ENCODE measurements at regions not wholly inside any gene's neighbourhood (a gene's known extent, or its start where the extent isn't known, plus 50 kb on each side); places are given as distances from the start of the nearest gene placed in this dataset.

DNA sequence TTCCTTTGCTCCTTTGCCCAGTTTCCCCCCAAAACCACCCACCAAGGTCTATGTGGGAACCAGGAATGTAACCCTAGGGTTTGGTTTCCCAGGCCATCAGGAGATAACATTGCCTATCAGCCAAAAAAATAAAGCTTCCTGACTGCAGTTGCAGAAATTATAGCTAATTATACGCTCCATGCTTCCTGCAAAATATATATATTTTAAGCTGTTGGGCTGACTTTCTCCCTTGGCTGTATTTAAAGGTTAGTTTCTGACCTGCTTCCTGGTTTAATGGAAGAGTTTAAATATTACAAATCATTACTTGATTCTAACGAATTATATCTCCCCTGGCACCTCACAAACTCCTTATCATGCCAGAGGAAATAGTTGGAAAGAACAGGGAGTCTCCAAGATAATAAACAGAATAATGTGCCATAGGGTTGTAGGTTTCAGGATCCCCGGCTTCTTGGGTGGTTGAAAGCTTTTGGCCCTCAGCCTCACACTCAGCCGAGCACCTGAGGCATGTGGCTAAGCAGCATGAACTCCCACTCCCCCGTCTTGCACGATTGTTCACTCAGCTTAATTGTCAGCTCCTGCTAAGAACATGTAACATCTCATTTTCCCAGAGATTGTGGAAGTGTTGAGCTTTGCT lies 79.9 kb downstream of the FZD1 start:
- intact Hi-C loops (cut with micrococcal nuclease) = no loop called here
- Mint-ChIP-seq H3K27ac (no peak overlapping the region), H3K4me1 (ENCODE audit: low read depth) (no peaks in the 10 kb centered on the region), H3K9me3 (no peaks in the 10 kb centered on the region), H3K36me3 (ENCODE audit: low read depth) (no peaks in the 10 kb centered on the region), H3K27me3 (ENCODE audit: low read depth) (no peaks in the 10 kb centered on the region), H3K4me3 (ENCODE audit: low read depth) (no peak overlapping the region)
- no peak for DNase-seq (ENCODE audit: low spot score)

DNA sequence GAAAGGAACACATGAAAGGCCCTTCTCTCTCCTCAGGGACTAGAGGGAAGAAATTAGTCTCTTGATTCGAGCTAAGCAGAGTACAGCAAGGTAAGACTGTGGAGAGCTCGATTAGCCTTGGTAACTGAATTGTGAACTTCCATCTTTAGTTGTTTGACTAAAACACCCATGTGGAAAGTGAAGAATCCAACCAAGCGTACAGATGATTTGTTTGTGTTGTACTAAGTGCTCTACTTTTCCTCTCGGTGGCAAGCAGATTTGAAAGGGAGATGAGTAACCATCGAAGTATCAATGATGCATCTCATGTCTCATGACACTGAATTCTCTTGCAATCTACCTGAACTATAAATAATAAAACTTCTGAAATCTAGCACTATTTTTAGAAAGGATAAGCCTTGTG lies 80.7 kb downstream of the FZD1 start:
- Mint-ChIP-seq H3K4me3 (ENCODE audit: low read depth) (no peak overlapping the region), H3K27me3 (ENCODE audit: low read depth) (no peaks in the 10 kb centered on the region), H3K9me3 (no peaks in the 10 kb centered on the region), H3K36me3 (ENCODE audit: low read depth) (no peaks in the 10 kb centered on the region), H3K4me1 (ENCODE audit: low read depth) (no peaks in the 10 kb centered on the region), H3K27ac (no peak overlapping the region)
- intact Hi-C loops (cut with micrococcal nuclease) = no loop called here
- DNase-seq (ENCODE audit: low spot score) = no peak

DNA sequence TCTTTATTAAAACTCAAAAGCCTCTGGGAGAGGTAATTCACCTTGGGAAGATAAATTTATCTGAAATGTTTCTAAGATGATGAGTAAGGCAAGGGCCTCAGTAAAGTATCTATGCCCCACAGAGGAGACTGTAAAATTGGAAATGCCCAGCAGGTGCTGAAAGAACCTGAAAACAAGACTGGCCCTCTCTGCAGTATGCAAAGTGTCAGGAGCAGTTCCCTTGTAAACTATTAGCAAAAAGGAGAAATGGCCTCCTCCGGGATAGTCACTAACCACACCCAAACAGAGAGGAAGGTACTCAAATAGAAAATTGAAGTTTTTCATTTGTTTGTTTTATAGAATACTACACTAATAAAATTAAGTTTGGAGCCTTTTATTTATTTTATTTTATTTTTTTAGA lies 81.2 kb downstream of the FZD1 start:
- Mint-ChIP-seq H3K4me1 (ENCODE audit: low read depth) (no peaks in the 10 kb centered on the region), H3K4me3 (ENCODE audit: low read depth) (no peak overlapping the region), H3K9me3 (no peaks in the 10 kb centered on the region), H3K36me3 (ENCODE audit: low read depth) (no peaks in the 10 kb centered on the region), H3K27ac (no peak overlapping the region), H3K27me3 (ENCODE audit: low read depth) (no peaks in the 10 kb centered on the region)
- intact Hi-C loops (cut with micrococcal nuclease) = no loop called here
- no peak for DNase-seq (ENCODE audit: low spot score)

DNA sequence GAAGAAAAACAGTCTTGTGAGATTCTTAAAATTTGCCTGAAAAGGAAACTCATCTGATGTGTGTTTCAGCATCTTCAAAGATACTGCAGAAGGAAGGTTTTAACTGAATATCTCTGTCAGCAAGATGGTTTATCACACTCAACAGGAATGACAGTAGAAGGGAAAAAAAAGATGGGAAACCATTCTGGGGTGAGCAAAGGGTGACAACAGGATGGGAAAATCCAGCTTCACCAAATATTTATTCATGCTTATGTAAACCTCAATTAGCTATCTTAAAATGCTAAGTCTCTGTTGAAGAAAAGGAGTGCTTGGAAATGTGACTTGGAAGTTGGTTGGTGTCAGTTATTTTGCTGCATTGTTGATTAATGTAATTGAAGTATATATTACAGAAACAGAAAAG lies 82.2 kb downstream of the FZD1 start:
- H3K4me3 Mint-ChIP-seq (ENCODE audit: low read depth) = no peak overlapping the region
- no peaks in the 10 kb centered on the region for H3K4me1 Mint-ChIP-seq (ENCODE audit: low read depth)
- H3K36me3 Mint-ChIP-seq (ENCODE audit: low read depth) = no peaks in the 10 kb centered on the region
- H3K9me3 Mint-ChIP-seq = no peaks in the 10 kb centered on the region
- no peak for DNase-seq (ENCODE audit: low spot score)
- no peak overlapping the region for H3K27ac Mint-ChIP-seq
- H3K27me3 Mint-ChIP-seq (ENCODE audit: low read depth) = no peaks in the 10 kb centered on the region
- intact Hi-C loops (cut with micrococcal nuclease) = no loop called here

DNA sequence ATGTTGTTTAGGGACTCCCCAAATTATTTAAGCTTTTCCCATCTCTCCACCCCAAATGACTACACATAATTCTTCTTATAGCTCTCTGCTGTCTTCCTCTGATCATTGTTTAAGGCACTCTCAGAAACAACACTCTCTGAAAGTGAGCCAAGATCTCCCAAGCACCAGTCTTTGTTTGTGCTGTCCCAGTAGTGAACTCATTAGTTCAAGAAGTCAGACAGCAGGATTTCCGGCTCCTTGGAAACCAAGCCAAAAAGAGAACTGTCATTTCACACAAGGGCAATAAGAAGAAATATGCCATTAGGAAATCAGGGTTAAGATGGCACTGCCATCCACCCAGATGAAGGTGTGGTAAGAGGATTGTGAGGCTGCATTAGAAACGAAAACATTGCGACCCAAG lies 83.1 kb downstream of the FZD1 start:
- Mint-ChIP-seq H3K4me3 (ENCODE audit: low read depth) (no peak overlapping the region), H3K27ac (no peak overlapping the region), H3K27me3 (ENCODE audit: low read depth) (no peaks in the 10 kb centered on the region), H3K9me3 (no peaks in the 10 kb centered on the region), H3K36me3 (ENCODE audit: low read depth) (no peaks in the 10 kb centered on the region), H3K4me1 (ENCODE audit: low read depth) (no peaks in the 10 kb centered on the region)
- no peak for DNase-seq (ENCODE audit: low spot score)
- intact Hi-C loops (cut with micrococcal nuclease) = no loop called here

DNA sequence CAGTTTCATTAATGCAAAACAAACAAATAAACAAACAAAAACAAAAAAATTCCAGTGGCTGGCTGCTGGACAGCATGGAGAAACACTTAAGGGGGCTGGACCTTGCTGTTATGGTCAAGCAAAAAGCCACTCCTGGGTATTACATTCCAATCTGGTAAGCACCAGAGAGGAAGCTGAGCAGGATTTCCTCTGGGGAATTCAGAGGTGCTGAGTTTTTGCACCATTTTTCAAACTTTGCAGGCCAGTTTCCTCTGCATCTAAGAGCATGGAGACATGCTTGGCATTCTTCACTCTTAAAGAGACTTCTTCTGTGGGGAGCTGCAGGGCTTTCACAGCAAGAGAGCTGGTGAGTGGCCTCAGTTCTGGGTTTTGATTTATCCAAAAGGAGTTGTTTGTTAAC lies 84.5 kb downstream of the FZD1 start:
- H3K27ac Mint-ChIP-seq = no peak overlapping the region
- intact Hi-C loops (cut with micrococcal nuclease) = no loop called here
- H3K4me3 Mint-ChIP-seq (ENCODE audit: low read depth) = no peak overlapping the region
- H3K36me3 Mint-ChIP-seq (ENCODE audit: low read depth) = no peaks in the 10 kb centered on the region
- DNase-seq (ENCODE audit: low spot score) = no peak
- no peaks in the 10 kb centered on the region for H3K27me3 Mint-ChIP-seq (ENCODE audit: low read depth)
- H3K4me1 Mint-ChIP-seq (ENCODE audit: low read depth) = no peaks in the 10 kb centered on the region
- no peaks in the 10 kb centered on the region for H3K9me3 Mint-ChIP-seq

DNA sequence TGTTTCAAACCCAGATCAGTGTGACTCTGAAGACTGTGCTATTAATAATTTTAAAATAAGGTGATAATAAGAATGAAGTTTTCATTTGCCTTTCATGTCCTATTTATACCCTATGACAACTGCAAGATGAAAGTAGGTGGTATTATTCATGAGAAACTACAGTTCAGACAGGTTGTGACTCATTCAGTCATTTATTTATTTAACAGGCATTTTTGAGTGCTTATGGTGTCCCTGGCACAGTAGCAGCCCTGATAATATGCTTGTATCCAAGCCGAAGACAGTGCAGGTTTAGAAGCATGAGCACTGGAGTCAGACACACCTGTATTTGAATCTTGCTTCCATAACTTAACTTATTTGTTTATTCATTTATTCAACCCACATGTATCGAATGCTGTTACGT lies 87.1 kb downstream of the FZD1 start:
- H3K4me1 Mint-ChIP-seq (ENCODE audit: low read depth) = no peaks in the 10 kb centered on the region
- intact Hi-C loops (cut with micrococcal nuclease) = no loop called here
- DNase-seq (ENCODE audit: low spot score) = no peak
- H3K9me3 Mint-ChIP-seq = no peaks in the 10 kb centered on the region
- H3K27me3 Mint-ChIP-seq (ENCODE audit: low read depth) = no peaks in the 10 kb centered on the region
- H3K4me3 Mint-ChIP-seq (ENCODE audit: low read depth) = no peak overlapping the region
- H3K27ac Mint-ChIP-seq = no peak overlapping the region
- no peaks in the 10 kb centered on the region for H3K36me3 Mint-ChIP-seq (ENCODE audit: low read depth)

DNA sequence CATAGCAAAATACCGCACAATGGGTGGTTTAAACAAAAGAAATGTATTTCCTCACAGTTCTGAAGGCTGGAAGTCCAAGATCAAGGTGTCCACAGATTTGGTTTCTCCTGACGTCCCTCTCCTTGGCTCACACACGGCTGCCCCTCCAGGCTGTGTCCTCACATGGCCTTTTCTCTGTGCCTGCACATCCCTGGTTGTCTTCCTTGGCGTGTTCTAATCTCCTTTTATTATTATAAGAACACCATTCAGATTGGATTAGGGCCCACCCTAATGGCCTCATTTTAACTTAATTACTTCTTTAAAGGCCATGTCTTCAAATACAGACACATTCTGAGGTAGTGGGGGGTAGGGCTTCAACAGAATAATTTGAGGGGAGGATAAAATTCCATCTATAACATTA lies 87.9 kb downstream of the FZD1 start:
- intact Hi-C loops (cut with micrococcal nuclease) = no loop called here
- H3K27ac Mint-ChIP-seq = no peak overlapping the region
- no peaks in the 10 kb centered on the region for H3K27me3 Mint-ChIP-seq (ENCODE audit: low read depth)
- no peaks in the 10 kb centered on the region for H3K36me3 Mint-ChIP-seq (ENCODE audit: low read depth)
- H3K4me1 Mint-ChIP-seq (ENCODE audit: low read depth) = no peaks in the 10 kb centered on the region
- H3K9me3 Mint-ChIP-seq = no peaks in the 10 kb centered on the region
- no peak overlapping the region for H3K4me3 Mint-ChIP-seq (ENCODE audit: low read depth)
- no peak for DNase-seq (ENCODE audit: low spot score)

DNA sequence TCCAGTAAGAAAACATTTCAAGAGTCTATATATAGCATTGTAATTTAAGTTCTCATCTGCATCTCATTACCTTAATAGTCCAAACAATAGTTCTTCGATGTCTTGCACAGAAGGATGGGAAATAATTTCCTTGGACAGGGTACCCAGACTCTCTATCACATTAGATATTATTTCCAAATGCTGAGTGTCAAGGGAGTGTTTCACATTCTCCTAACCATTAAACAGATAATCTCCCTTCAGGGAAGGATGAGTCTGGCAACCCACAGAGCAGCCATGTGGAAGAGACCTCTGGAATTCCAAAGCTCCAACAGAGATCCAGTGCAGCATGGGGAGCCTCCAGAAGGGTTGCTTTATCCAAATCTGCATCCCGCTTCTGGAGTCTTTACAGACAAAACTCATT lies 89.6 kb downstream of the FZD1 start:
- Mint-ChIP-seq H3K4me1 (ENCODE audit: low read depth) (no peaks in the 10 kb centered on the region), H3K4me3 (ENCODE audit: low read depth) (no peak overlapping the region), H3K27me3 (ENCODE audit: low read depth) (no peaks in the 10 kb centered on the region), H3K27ac (no peak overlapping the region), H3K36me3 (ENCODE audit: low read depth) (no peaks in the 10 kb centered on the region), H3K9me3 (no peaks in the 10 kb centered on the region)
- intact Hi-C loops (cut with micrococcal nuclease) = no loop called here
- no peak for DNase-seq (ENCODE audit: low spot score)

DNA sequence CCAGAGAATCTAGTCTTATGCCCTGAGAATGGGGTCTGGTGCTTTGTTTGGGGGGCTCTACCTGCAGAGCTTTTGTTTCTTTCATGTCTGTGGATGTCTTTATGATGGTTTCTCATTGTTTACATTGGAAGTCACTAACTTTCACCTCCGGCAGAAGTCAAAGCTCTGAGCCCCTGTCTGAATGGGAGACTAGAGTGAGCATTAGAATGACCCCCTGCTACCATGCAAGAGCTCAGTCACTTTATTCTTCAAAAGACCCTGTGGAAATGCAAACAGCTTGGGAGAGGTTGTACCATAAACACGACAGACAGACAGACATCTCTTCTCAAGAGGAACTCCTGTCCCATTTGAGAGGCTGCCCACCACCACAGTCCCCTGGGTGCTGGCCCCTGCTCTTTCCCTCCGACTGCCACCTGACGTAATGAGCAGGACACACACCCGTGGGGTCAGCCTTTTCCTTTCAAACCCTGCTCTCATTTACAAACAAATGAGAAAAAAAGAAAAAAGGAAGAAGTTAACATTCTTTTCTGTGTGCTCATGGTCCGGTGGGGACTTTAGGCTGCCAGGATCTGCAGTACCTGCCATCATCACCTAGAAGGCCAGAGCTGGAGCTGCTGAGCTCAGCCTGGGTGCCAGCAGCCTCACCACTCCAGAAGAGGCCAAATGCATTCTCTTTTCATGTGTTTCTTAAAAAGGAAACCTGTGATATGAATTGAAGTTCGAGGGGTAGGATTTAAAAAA lies 91.6 kb downstream of the FZD1 start:
- Mint-ChIP-seq H3K27ac (no peak overlapping the region), H3K9me3 (no peaks in the 10 kb centered on the region), H3K36me3 (ENCODE audit: low read depth) (no peaks in the 10 kb centered on the region), H3K4me1 (ENCODE audit: low read depth) (no peaks in the 10 kb centered on the region), H3K27me3 (ENCODE audit: low read depth) (no peaks in the 10 kb centered on the region), H3K4me3 (ENCODE audit: low read depth) (no peak overlapping the region)
- DNase-seq (ENCODE audit: low spot score) = no peak
- intact Hi-C loops (cut with micrococcal nuclease) = no loop called here

DNA sequence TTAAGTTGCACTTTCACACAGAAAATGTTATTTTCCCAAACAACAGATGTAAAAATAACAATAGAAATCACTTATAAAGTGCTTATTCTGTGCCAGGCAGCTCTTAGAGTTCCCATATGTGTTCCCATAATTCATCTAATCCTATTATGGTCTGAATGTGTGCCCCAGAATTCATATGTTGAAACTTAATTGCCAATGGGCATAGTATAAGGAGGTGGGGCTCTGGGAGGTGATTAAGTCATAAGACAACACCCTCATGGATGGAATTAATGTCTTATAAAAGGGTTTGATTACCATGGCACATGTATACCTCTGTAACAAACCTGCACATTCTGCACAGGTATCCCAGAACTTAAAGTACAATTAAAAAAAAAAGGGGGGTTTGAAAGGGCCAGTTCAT lies 92.7 kb downstream of the FZD1 start:
- intact Hi-C loops (cut with micrococcal nuclease) = no loop called here
- H3K9me3 Mint-ChIP-seq = no peaks in the 10 kb centered on the region
- no peaks in the 10 kb centered on the region for H3K36me3 Mint-ChIP-seq (ENCODE audit: low read depth)
- DNase-seq (ENCODE audit: low spot score) = no peak
- H3K4me3 Mint-ChIP-seq (ENCODE audit: low read depth) = no peak overlapping the region
- H3K4me1 Mint-ChIP-seq (ENCODE audit: low read depth) = no peaks in the 10 kb centered on the region
- no peak overlapping the region for H3K27ac Mint-ChIP-seq
- H3K27me3 Mint-ChIP-seq (ENCODE audit: low read depth) = no peaks in the 10 kb centered on the region

DNA sequence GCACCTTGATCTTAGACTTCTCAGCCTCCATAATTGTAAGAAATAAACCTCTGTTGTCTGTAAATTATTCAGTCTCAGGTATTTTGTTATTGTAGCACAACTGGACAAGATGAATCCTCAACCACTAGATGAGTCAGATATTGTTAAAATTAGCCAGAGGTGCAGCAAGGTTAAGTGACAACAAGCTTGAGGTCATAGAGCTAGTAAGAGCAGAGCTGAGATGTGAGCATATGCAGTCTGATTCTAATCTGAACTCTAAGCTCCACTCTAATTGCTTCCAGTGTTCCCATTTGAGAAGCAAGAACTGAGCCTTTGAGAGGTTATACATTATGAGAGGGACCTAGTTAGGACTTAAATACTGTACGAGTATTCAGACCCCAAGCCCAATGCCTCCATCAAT lies 93.1 kb downstream of the FZD1 start:
- no peaks in the 10 kb centered on the region for H3K4me1 Mint-ChIP-seq (ENCODE audit: low read depth)
- no peaks in the 10 kb centered on the region for H3K27me3 Mint-ChIP-seq (ENCODE audit: low read depth)
- H3K9me3 Mint-ChIP-seq = no peaks in the 10 kb centered on the region
- no peaks in the 10 kb centered on the region for H3K36me3 Mint-ChIP-seq (ENCODE audit: low read depth)
- intact Hi-C loops (cut with micrococcal nuclease) = no loop called here
- DNase-seq (ENCODE audit: low spot score) = no peak
- no peak overlapping the region for H3K27ac Mint-ChIP-seq
- H3K4me3 Mint-ChIP-seq (ENCODE audit: low read depth) = no peak overlapping the region

DNA sequence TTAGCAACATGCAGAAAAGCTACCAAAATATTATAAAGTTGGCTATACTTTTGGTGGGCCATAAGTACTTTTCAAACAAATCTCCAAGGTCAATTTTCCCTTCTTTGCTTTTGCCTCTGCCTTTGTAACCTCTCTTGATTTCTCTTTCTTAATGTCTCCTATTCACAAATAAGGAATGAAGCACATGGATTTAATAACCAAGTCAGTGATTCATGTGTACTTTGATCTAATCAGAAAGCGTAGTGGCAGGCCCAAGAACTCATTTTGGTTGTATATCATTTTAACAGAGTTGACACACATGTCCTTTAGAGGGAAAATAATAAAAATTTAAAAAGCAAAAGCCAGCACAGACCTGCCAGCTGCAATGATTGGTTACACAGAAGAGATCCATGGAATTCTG lies 93.7 kb downstream of the FZD1 start:
- H3K27ac Mint-ChIP-seq = no peak overlapping the region
- no peaks in the 10 kb centered on the region for H3K9me3 Mint-ChIP-seq
- DNase-seq (ENCODE audit: low spot score) = no peak
- H3K4me3 Mint-ChIP-seq (ENCODE audit: low read depth) = no peak overlapping the region
- intact Hi-C loops (cut with micrococcal nuclease) = no loop called here
- H3K27me3 Mint-ChIP-seq (ENCODE audit: low read depth) = no peaks in the 10 kb centered on the region
- H3K36me3 Mint-ChIP-seq (ENCODE audit: low read depth) = no peaks in the 10 kb centered on the region
- no peaks in the 10 kb centered on the region for H3K4me1 Mint-ChIP-seq (ENCODE audit: low read depth)

DNA sequence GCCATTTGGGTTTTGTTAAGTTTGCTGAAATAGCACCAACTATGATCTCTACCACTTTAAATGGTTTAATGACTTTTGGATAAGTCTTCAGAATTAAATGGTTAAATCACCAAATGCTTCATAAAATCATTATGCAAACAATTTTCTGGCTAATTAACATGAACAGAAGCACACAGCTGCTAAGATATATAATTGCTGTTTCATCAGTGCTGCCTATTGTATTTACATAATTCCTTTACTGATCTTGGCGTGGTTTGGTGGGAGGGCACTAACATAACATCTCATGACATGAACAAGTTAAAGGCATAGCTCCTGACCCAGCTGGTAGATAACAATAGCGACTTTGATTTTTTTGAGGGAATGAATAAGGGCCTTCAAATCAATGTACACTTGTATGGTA lies 94.1 kb downstream of the FZD1 start:
- Mint-ChIP-seq H3K4me1 (ENCODE audit: low read depth) (no peaks in the 10 kb centered on the region), H3K27ac (no peak overlapping the region), H3K9me3 (no peaks in the 10 kb centered on the region), H3K36me3 (ENCODE audit: low read depth) (no peaks in the 10 kb centered on the region), H3K27me3 (ENCODE audit: low read depth) (no peaks in the 10 kb centered on the region), H3K4me3 (ENCODE audit: low read depth) (no peak overlapping the region)
- no peak for DNase-seq (ENCODE audit: low spot score)
- intact Hi-C loops (cut with micrococcal nuclease) = no loop called here
